8988T (cell line): ENCODE measurements at regions not wholly inside any gene's neighbourhood (a gene's known extent, or its start where the extent isn't known, plus 50 kb on each side); places are given as distances from the start of the nearest gene placed in this dataset.
"Not testable (repeated sequence)": the region's sequence is repeated elsewhere in the genome, so short reads cannot be mapped to it uniquely, and the experiment has no call there.

Experiments
- DNase-seq: peaks from one replicate; pipeline ENCODE4 v3.0.0; 2011

GRCh38 chr2:4053769-4054493 is 350.6 kb downstream of the DCDC2C start:
- DNase-seq: no peak

- DNase-seq: no peak
Observed at GRCh38 chr2:4066217-4066616, 362.8 kb downstream of the DCDC2C start.

DNA sequence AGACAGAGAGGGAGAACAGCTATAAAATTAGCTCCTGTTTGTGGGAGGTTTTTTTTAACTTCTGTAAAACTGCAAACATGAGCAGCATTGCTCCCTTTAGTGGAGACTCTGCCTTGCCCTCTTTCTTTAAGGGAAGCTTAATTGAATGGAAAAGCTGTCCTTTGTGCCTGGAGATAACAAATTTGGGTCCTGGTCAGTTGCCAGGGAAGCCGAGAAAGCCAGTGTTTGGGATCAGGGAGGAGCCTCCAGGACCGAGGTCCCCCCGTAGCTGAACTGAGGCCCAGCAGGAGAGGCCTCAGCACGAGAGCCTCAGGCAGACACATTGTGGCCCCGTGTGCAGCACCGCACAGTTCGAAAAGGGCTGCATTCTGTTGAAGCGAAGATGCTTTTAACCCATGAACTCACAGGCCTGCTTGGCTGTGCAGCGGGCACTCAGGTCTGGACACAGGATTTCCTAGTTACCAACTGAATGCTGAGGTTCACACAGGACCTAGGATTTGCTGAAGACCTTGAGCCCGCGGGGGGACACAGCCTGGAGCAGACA is 369.7 kb downstream of the DCDC2C start:
- no peak for DNase-seq

DNA sequence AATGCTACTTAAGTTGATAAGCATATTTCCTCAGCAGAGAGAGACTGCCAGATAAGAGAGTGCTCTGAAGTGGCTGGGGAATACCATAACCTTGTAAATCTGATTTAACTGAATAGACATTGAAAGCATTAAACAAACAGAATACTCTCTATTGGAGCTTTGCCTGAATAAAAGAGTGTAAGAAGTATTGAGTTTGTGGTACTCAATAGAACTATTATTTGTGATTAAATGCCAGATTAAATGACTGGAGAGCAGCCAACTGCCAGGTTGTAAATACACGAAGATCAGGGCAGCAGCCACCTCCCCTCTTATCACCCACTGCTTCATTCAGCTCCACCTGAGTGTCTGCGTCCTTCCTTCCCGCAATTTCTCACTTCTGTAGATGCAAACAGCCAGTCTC is 373.6 kb downstream of the DCDC2C start:
- no peak for DNase-seq

- no peak for DNase-seq
Observed at GRCh38 chr2:4085186-4085585, 381.8 kb downstream of the DCDC2C start.

DNA sequence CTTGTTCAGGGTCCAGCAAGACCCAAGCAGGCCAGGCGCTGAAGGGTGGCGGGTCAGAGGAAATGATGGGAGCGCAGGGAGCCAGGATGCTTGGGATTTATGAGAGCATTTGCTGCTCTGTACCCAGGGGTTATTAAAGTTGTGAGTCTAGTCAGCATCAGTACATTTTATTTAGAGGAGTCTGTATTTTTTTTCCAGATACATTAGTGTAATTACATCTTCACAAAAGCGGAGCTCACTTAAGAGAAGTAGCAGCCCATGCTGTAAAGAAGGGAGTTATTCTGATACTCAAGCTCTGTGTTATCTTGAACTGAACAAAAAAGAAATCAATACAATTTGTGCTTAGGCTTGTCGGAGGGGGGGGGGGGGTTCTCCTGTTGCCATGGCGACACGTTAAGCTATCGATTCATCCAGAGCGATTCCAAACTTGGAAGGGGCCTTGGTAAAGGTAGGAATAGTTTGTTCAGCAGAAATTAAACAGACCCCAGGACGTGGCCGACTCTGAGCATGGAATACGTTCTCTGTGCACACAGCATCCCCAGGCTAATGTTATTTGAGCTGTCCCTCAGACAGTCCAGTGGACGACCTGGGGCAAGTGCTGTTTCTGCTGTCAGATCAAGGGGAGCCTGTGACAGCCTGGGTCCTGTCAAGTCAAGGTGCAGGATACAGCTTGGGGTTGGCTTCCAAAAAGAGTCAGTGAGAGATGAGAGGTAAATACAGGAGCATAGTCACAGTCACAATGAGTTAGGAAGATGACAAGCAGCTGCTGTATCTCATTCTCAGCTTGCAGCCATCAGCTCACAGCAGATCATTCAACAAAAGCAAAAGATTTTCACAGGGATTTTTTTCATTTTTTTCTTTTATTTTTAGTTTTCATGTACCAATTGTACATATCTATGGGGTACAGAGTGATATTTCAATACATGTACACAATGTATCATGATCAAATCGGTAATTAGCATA is 387.6 kb downstream of the DCDC2C start:
- no peak for DNase-seq

- DNase-seq: no peak
Observed at GRCh38 chr2:4091869-4092268, 388.5 kb downstream of the DCDC2C start.

DNA sequence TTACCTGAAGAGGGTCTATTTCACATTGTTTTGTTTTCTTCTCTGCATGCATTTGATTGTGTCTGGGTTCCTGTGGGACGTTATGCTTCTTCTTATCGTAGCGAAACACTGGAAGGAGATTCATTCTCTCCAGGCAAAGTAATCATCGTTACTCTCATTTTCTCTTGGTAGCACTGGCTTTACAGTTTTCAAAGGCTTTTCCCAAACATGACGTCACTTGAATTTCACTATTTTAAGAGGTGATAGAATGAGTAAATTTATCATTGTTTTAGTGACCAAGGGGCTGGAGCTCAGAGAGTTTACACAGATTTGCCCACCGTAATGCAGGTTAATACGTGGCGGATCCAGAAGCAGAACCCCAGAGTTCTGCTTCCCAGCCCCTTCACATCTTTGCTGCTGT is 391.4 kb downstream of the DCDC2C start:
- DNase-seq: no peak

GRCh38 chr2:4096978-4097766 is 393.8 kb downstream of the DCDC2C start:
- no peak for DNase-seq

GRCh38 chr2:4098137-4098536 is 394.8 kb downstream of the DCDC2C start:
- no peak for DNase-seq

DNA sequence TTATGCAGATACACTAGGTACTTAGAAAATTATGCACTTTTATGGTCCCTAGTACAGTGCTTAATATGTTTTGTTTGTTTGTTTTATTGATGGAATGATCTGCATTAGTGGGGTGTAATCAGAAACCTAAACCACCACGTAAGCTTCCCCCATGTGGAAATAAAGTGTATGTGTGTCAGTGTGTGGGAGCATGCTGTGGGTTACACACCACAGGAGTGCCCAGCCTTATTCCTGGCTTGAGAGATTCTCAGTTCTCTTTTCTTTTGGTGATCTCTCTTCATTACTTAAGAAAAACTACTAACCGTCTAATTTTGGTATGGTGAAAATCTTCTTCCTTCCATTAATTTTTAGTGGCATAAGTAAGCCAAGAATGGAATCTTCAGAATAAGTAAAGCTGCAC is 398.6 kb downstream of the DCDC2C start:
- no peak for DNase-seq

GRCh38 chr2:4107179-4107578 is 403.8 kb downstream of the DCDC2C start:
- DNase-seq: no peak

GRCh38 chr2:4110273-4110672 is 406.9 kb downstream of the DCDC2C start:
- DNase-seq: no peak

DNA sequence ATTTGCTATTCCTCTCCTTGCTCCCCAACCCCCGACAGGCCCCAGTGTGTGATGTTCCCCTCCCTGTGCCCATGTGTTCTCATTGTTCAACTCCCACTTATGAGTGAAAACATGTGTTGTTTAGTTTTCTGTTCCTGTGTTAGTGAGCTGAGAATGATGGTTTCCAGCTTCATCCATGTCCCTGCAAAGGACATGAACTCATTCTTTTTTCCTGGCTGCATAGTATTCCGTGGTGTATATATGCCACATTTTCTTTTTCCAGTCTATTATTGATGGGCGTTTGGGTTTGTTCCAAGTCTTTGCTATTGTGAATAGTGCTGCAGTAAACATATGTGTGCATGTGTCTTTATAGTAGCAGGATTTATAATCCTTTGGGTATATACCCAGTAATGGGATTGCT is 412.1 kb downstream of the DCDC2C start:
- DNase-seq: not testable (repeated sequence)

GRCh38 chr2:4122726-4123125 is 419.4 kb downstream of the DCDC2C start:
- no peak for DNase-seq

- no peak for DNase-seq
Observed at GRCh38 chr2:4130651-4131050, 427.3 kb downstream of the DCDC2C start.

DNA sequence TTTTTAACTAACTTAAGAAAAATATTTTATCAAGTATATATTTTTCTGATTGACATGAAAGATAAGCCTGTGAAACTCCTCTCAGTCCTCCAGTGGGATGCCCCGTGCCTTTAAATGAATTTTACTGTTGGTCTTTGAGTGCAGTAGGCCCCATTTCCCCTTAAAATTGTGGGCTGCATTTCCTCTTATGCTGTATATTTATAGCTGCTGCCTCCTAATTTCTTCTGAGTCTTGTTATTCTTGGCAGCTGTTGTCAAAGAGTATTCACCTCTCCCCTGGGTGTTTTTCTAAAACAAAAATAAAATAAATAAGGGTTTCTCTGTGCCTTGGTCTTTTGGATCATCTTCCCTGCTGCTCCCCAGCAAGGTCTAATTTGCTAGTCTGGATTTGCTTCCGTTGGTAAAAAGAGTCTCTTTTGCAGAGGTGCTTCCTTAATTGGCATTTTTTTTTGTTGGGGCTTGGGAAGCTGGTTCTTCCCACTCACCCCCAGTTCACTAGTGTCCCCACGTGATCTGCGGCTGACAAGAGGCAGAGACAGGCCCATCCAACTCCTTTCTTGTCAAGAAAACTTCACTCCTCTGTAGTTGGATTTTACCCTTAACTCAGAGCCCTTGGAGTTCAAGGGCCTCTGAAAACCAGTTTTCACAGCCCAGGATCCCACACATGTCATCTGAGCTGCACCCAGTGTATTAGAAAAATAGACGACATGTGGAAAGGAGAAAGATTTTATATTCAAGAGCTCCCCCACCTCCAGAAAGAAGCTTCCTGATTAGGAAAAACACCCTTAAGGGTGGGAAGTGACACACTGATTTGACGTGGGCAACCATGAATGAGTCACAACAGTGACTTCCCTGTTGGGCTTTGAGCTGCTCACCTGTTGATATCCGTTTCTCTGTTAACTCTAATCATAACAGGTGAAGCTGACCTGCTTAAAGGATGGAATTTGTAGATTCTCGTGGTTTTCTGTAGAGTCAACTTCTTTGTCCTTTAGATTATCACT is 431.5 kb downstream of the DCDC2C start:
- DNase-seq: no peak

DNA sequence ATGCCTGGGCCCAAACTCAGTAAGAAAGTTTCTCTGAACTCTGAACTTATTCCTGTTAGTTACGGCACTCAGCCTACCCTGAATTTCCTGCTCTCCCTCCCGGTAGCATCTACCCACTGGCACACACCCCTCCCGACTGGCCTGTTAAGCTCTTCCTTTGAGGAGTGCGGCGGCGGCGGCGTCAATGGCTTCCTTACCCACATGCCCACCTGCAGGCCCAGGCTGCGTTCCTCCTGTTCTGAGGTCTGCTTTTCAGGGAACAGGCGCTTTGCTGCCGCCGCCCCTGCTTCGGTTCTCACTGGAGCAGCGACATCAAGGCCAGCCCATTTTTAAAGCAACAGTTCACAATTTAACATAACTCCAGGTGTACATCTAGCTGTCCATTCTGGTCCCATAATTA is 432.4 kb downstream of the DCDC2C start:
- no peak for DNase-seq

- DNase-seq: no peak
Observed at GRCh38 chr2:4139316-4139715, 435.9 kb downstream of the DCDC2C start.

DNA sequence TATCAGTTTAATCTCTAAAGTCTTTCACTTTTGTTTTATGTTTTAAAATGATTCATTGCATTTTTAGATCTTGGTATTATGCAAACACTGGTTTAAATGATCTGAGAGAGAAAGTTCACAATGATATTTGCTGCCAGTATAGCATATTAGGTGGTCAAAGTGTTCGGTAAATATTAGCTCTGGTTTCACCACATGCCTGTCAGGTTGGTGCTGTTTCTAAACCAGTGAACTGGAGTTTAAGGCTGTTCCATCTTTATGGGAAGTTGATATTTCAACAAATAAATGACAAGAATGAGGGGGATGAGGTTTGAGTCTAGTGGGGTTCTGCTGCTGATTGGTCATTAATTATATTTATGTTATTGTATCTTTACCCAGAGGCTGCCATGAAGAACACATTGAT is 436.4 kb downstream of the DCDC2C start:
- DNase-seq: no peak

DNA sequence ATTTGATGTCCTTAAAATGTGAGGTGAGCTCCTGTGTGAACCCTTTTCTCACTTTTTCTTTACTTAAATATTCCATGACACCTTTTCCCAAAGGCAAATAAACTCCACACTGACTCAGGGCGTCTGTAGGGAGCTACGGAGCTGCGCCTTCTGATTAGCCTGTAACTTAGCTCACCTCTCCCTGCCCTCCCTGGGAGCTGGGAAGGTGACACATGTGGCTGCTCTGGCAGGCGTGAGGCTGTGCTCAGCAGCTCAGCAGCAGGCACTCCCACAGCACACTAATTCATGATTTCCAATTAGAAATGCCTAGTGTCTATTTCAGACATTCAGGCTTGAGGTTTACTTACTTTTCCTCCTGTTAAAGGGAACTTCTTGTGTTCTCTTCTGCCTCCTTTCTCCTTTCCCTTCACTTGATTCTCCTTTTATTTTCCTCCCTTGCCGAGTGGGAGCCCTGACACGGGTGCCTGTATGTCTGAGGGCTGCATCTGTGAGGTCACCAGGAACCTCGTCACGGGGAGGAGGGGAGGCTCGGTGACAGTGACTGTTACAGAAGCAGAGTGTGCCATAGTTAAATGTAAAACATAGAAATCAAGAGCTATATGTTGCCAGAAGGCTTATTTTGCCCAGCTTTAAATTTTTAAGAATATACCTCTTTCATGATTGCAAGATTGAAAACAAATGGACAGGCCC is 437.1 kb downstream of the DCDC2C start:
- DNase-seq: no peak
